Hepatocyte (in vitro differentiated cells): ENCODE measurements at regions not wholly inside any gene's neighbourhood (a gene's known extent, or its start where the extent isn't known, plus 50 kb on each side); places are given as distances from the start of the nearest gene placed in this dataset.

Experiments used
- DNase-seq: peaks from one replicate; pipeline ENCODE4 v3.0.0-alpha.2; 2016; ENCODE audit warnings: low spot score
- H2AFZ ChIP-seq: fragments of 200-600 bp; sonication (generic); 2 replicates; pipeline ENCODE4 v1.6.0; 2016; ENCODE audit warnings: antibody characterized with exemption, mild to moderate bottlenecking
- H3K27ac ChIP-seq: fragments of 200-600 bp; sonication (generic); 2 replicates; pipeline ENCODE4 v1.5.1; 2016; ENCODE audit warnings: mild to moderate bottlenecking
- H3K27me3 ChIP-seq: fragments of 200-600 bp; sonication (generic); 2 replicates; pipeline ENCODE4 v1.6.1; 2016
- H3K36me3 ChIP-seq: fragments of 200-600 bp; sonication (generic); replicated peaks from 2 replicates; pipeline ENCODE4 v1.5.1; 2016; ENCODE audit warnings: low read depth; ENCODE audit not compliant: insufficient read depth
- H3K4me1 ChIP-seq: fragments of 200-600 bp; sonication (generic); 2 replicates; pipeline ENCODE4 v1.5.1; 2016; ENCODE audit warnings: mild to moderate bottlenecking, moderate library complexity; ENCODE audit not compliant: insufficient read depth
- H3K4me2 ChIP-seq: fragments of 200-600 bp; sonication (generic); 2 replicates; pipeline ENCODE4 v1.6.0; 2016
- H3K4me3 ChIP-seq: fragments of 200-600 bp; sonication (generic); 2 replicates; pipeline ENCODE4 v1.5.1; 2016; ENCODE audit warnings: mild to moderate bottlenecking
- H3K79me2 ChIP-seq: fragments of 200-600 bp; sonication (generic); 2 replicates; pipeline ENCODE4 v1.6.0; 2017; ENCODE audit warnings: mild to moderate bottlenecking
- H3K9me2 ChIP-seq: fragments of 200-600 bp; sonication (generic); replicated peaks from 2 replicates; pipeline ENCODE4 v1.6.0; 2017; ENCODE audit warnings: mild to moderate bottlenecking; ENCODE audit not compliant: insufficient read depth
- H3K9me3 ChIP-seq: fragments of 200-600 bp; sonication (generic); 2 replicates; pipeline ENCODE4 v1.5.1; 2016; ENCODE audit warnings: low read depth, mild to moderate bottlenecking
- H4K20me1 ChIP-seq: fragments of 200-600 bp; sonication (generic); 2 replicates; pipeline ENCODE4 v1.6.0; 2016; ENCODE audit warnings: mild to moderate bottlenecking; ENCODE audit not compliant: insufficient read depth, poor library complexity, severe bottlenecking
- EZH2 ChIP-seq: fragments of 200-600 bp; sonication (generic); IDR thresholded peaks from 2 replicates; pipeline ENCODE4 v1.6.1; 2016; ENCODE audit warnings: antibody characterized with exemption, mild to moderate bottlenecking, borderline replicate concordance
- EZH2phosphoT487 ChIP-seq: fragments of 200-600 bp; sonication (generic); IDR thresholded peaks from one replicate; pipeline ENCODE4 v1.6.1; 2018; ENCODE audit warnings: antibody characterized with exemption, mild to moderate bottlenecking, low read depth, moderate library complexity; ENCODE audit not compliant: unreplicated experiment, severe bottlenecking
- WGBS: methylation state at CpG from one replicate; pipeline ENCODE4 v1.1.6; 2016; ENCODE audit warnings: low lambda C conversion rate; ENCODE audit errors: missing lambda C conversion rate; 5-methylcytosine and 5-hydroxymethylcytosine counted together
- TF ChIP-seq, protein P1 (sequence below): fragments of 200-600 bp; sonication (generic); IDR thresholded peaks from 2 replicates; pipeline ENCODE4 v1.5.1; 2016; ENCODE audit warnings: antibody characterized with exemption, mild to moderate bottlenecking; ENCODE audit not compliant: poor library complexity

GRCh38 chrX:46254641-46255040 is 290.6 kb downstream of the ZNF674 start:
- H2AFZ ChIP-seq = peak overlapping the region; percentile 35
- H3K4me2 ChIP-seq = no peak overlapping the region
- 21% methylated on average over 1 of the region's 1 CpG for WGBS
- peaks cover 3% of the 10 kb centered on the region for H3K4me1 ChIP-seq
- H4K20me1 ChIP-seq = no peaks in the 10 kb centered on the region
- H3K27me3 ChIP-seq = no peaks in the 10 kb centered on the region
- DNase-seq = no peak
- TF ChIP-seq EZH2phosphoT487 = no peak
- TF ChIP-seq, protein P1, sequence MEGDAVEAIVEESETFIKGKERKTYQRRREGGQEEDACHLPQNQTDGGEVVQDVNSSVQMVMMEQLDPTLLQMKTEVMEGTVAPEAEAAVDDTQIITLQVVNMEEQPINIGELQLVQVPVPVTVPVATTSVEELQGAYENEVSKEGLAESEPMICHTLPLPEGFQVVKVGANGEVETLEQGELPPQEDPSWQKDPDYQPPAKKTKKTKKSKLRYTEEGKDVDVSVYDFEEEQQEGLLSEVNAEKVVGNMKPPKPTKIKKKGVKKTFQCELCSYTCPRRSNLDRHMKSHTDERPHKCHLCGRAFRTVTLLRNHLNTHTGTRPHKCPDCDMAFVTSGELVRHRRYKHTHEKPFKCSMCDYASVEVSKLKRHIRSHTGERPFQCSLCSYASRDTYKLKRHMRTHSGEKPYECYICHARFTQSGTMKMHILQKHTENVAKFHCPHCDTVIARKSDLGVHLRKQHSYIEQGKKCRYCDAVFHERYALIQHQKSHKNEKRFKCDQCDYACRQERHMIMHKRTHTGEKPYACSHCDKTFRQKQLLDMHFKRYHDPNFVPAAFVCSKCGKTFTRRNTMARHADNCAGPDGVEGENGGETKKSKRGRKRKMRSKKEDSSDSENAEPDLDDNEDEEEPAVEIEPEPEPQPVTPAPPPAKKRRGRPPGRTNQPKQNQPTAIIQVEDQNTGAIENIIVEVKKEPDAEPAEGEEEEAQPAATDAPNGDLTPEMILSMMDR = no peak
- TF ChIP-seq EZH2 = no peak
- H3K9me3 ChIP-seq = no peaks in the 10 kb centered on the region
- H3K36me3 ChIP-seq = no peaks in the 10 kb centered on the region
- H3K79me2 ChIP-seq = no peaks in the 10 kb centered on the region
- peak overlapping the region; percentile 28 for H3K27ac ChIP-seq
- no peak overlapping the region for H3K4me3 ChIP-seq
- no peaks in the 10 kb centered on the region for H3K9me2 ChIP-seq

- Histone ChIP-seq H3K9me2 (no peaks in the 10 kb centered on the region), H3K4me3 (no peak overlapping the region), H3K9me3 (no peaks in the 10 kb centered on the region), H3K79me2 (no peaks in the 10 kb centered on the region), H3K36me3 (no peaks in the 10 kb centered on the region), H2AFZ (no peak overlapping the region), H3K27ac (no peak overlapping the region), H3K4me2 (no peak overlapping the region), H4K20me1 (no peaks in the 10 kb centered on the region), H3K4me1 (peaks cover 3% of the 10 kb centered on the region), H3K27me3 (no peaks in the 10 kb centered on the region)
- WGBS = 37% methylated on average over 3 of the region's 3 CpGs
- peak; percentile 13 for DNase-seq
- TF ChIP-seq EZH2phosphoT487 (no peak), EZH2 (no peak)
- TF ChIP-seq, protein P1 = no peak
Measured at GRCh38 chrX:46251755-46252154, 293.5 kb downstream of the ZNF674 start.

DNA sequence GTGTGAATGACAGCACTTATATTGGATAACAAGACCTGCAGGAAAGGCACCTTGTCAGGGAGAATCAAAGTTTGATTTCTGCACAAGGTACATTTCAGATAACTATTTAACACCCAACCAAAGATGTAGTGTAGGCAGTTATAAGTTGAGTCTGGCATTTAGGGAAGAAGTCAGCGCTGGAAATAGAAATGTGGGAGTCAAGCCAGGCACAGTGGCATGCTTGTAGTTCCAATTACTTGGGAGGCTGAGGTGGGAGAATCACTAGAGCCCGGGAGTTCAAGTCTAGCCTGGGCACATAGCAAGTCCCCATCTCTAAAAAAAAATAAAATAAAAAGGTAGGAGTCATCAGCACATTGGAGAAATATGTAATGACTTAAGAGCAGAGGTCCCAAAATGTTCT is 295.1 kb downstream of the ZNF674 start:
- Histone ChIP-seq H2AFZ (no peak overlapping the region), H3K9me2 (no peaks in the 10 kb centered on the region), H3K4me3 (no peak overlapping the region), H3K4me2 (no peak overlapping the region), H4K20me1 (no peaks in the 10 kb centered on the region), H3K9me3 (no peaks in the 10 kb centered on the region), H3K36me3 (no peaks in the 10 kb centered on the region), H3K4me1 (peaks cover 3% of the 10 kb centered on the region), H3K79me2 (no peaks in the 10 kb centered on the region), H3K27me3 (no peaks in the 10 kb centered on the region), H3K27ac (no peak overlapping the region)
- DNase-seq = no peak
- TF ChIP-seq EZH2phosphoT487 = no peak
- TF ChIP-seq, protein P1 = no peak
- no peak for TF ChIP-seq EZH2
- WGBS = 66% methylated on average over 2 of the region's 2 CpGs

GRCh38 chrX:46247456-46247855 is 297.8 kb downstream of the ZNF674 start:
- no peaks in the 10 kb centered on the region for H4K20me1 ChIP-seq
- H3K27me3 ChIP-seq = no peaks in the 10 kb centered on the region
- no peak overlapping the region for H2AFZ ChIP-seq
- H3K9me2 ChIP-seq = no peaks in the 10 kb centered on the region
- H3K4me1 ChIP-seq = no peaks in the 10 kb centered on the region
- TF ChIP-seq EZH2phosphoT487 (no peak), EZH2 (no peak)
- TF ChIP-seq, protein P1 = no peak
- H3K4me2 ChIP-seq = no peak overlapping the region
- no peaks in the 10 kb centered on the region for H3K79me2 ChIP-seq
- no peaks in the 10 kb centered on the region for H3K36me3 ChIP-seq
- no peak overlapping the region for H3K27ac ChIP-seq
- no peak for DNase-seq
- no peaks in the 10 kb centered on the region for H3K9me3 ChIP-seq
- 82% methylated on average over 4 of the region's 4 CpGs for WGBS
- H3K4me3 ChIP-seq = no peak overlapping the region
